H1 (cell line): ENCODE measurements at regions not wholly inside any gene's neighbourhood (a gene's known extent, or its start where the extent isn't known, plus 50 kb on each side); places are given as distances from the start of the nearest gene placed in this dataset.

ENCODE experiments used
- CTCF ChIA-PET: fragments of 300-600 bp; sonication (Branson Sonifier 250); formaldehyde crosslinking; loops from one replicate; lab custom pipeline; 2021; ENCODE audit not compliant: partially characterized antibody; lab: Charles Lee
- POLR2A ChIA-PET: fragments of 300-600 bp; sonication (Branson Sonifier 250); formaldehyde crosslinking; loops from one replicate; lab custom pipeline; 2021; ENCODE audit warnings: inconsistent platforms; ENCODE audit not compliant: partially characterized antibody; lab: Charles Lee
- DNase-seq, 2 experiments: peaks; one replicate each; pipeline versions ENCODE4 v3.0.0 to v3.0.0-alpha.2; 2010 to 2022; ENCODE audit warnings: low spot score in 2 of 2, low read depth in 1 of 2, mixed read lengths in 1 of 2
- FAIRE-seq: peaks from 2 replicates; lab custom pipeline; 2011; peaks lifted over from hg19 to GRCh38; lab: Jason Lieb, UNC
- H2AFZ ChIP-seq: 2 replicates; pipeline ENCODE4 v1.8.1; 2012; ENCODE audit warnings: low read length, inconsistent platforms
- H2AK5ac ChIP-seq: 2 replicates; pipeline ENCODE4 v1.6.1; 2013; ENCODE audit warnings: low read depth, low read length
- H2BK120ac ChIP-seq: replicated peaks from 2 replicates; pipeline ENCODE3; 2013; ENCODE audit warnings: low read depth, low read length, inconsistent platforms
- H2BK12ac ChIP-seq: 2 replicates; pipeline ENCODE4 v1.6.1; 2013; ENCODE audit warnings: low read depth, low read length
- H2BK15ac ChIP-seq: 2 replicates; pipeline ENCODE4 v1.6.1; 2013; ENCODE audit warnings: low read length
- H2BK20ac ChIP-seq: 2 replicates; pipeline ENCODE4 v1.6.1; 2013; ENCODE audit warnings: low read length
- H2BK5ac ChIP-seq: 2 replicates; pipeline ENCODE4 v1.6.1; 2013; ENCODE audit warnings: low read depth, low read length
- H3K14ac ChIP-seq: 2 replicates; pipeline ENCODE4 v1.6.1; 2013; ENCODE audit warnings: inconsistent platforms; ENCODE audit not compliant: insufficient read length
- H3K18ac ChIP-seq: 2 replicates; pipeline ENCODE4 v1.6.1; 2013; ENCODE audit warnings: low read length; ENCODE audit errors: extremely low read depth
- H3K23ac ChIP-seq: 2 replicates; pipeline ENCODE4 v1.6.1; 2013; ENCODE audit warnings: inconsistent platforms; ENCODE audit not compliant: insufficient read length
- H3K23me2 ChIP-seq: 2 replicates; pipeline ENCODE4 v1.6.1; 2013; ENCODE audit warnings: low read depth, low read length
- H3K27ac ChIP-seq: 2 replicates; pipeline ENCODE4 v1.6.1; 2011; ENCODE audit warnings: low read depth, low read length, inconsistent platforms
- H3K27me3 ChIP-seq, 4 experiments: replicated peaks in 1 of 4; 1 replicate in 1 of 4; 2 replicates in 3 of 4; pipeline versions ENCODE4 v1.6.1 to v1.8.1; 2011 to 2013; ENCODE audit warnings: low read length in 3 of 4, mild to moderate bottlenecking in 3 of 4, inconsistent platforms in 2 of 4, mixed read lengths in 2 of 4, moderate library complexity in 1 of 4; ENCODE audit not compliant: control insufficient read depth in 3 of 4, insufficient read depth in 3 of 4; ENCODE audit errors: extremely low read depth in 1 of 4
- H3K36me3 ChIP-seq, 4 experiments: 2 replicates each; pipeline versions ENCODE4 v1.6.1 to v1.8.1; 2011 to 2013; ENCODE audit warnings: mild to moderate bottlenecking in 4 of 4, low read length in 3 of 4, moderate library complexity in 2 of 4, control low read depth in 1 of 4, inconsistent platforms in 1 of 4; ENCODE audit not compliant: insufficient read depth in 4 of 4, control insufficient read depth in 2 of 4
- H3K4ac ChIP-seq: replicated peaks from 2 replicates; pipeline ENCODE3; 2013; ENCODE audit warnings: low read length, low read depth, mixed read lengths, inconsistent platforms; ENCODE audit not compliant: insufficient read length
- H3K4me1 ChIP-seq, 4 experiments: replicated peaks in 1 of 4; 1 replicate in 1 of 4; 2 replicates in 3 of 4; pipeline versions ENCODE4 v1.6.1 to v1.8.1; 2011 to 2013; ENCODE audit warnings: low read length in 3 of 4, inconsistent platforms in 2 of 4, mixed read lengths in 1 of 4; ENCODE audit not compliant: insufficient read depth in 4 of 4, control insufficient read depth in 3 of 4
- H3K4me2 ChIP-seq, 2 experiments: 2 replicates each; pipeline versions ENCODE4 v1.6.1 to v1.8.1; 2011 to 2013; ENCODE audit warnings: low read depth in 2 of 2, low read length in 2 of 2, control low read depth in 1 of 2, inconsistent platforms in 1 of 2, mild to moderate bottlenecking in 1 of 2; ENCODE audit not compliant: insufficient read depth in 1 of 2
- H3K4me3 ChIP-seq, 4 experiments: fragments of 200-600, 300-600 bp in 1 of 4; sonication (generic), shearing (Covaris generic), sonication (Bioruptor Twin) in 1 of 4; 2 replicates each; pipeline versions ENCODE4 v1.5.1 to v1.8.1; 2011 to 2016; ENCODE audit warnings: low read length in 4 of 4, low read depth in 3 of 4, control low read depth in 2 of 4, inconsistent platforms in 2 of 4, mild to moderate bottlenecking in 2 of 4, mixed read lengths in 1 of 4, moderate library complexity in 1 of 4; ENCODE audit not compliant: insufficient read depth in 2 of 4; ENCODE audit errors: extremely low read depth in 1 of 4
- H3K56ac ChIP-seq: replicated peaks from 2 replicates; pipeline ENCODE3; 2013; ENCODE audit warnings: low read depth, mild to moderate bottlenecking, mixed read lengths, low read length, inconsistent platforms; ENCODE audit not compliant: insufficient read length
- H3K79me1 ChIP-seq: 2 replicates; pipeline ENCODE4 v1.6.1; 2013; ENCODE audit warnings: low read depth, low read length, control low read depth
- H3K79me2 ChIP-seq, 2 experiments: 2 replicates each; pipeline versions ENCODE4 v1.6.1 to v1.8.1; 2012 to 2013; ENCODE audit warnings: low read length in 2 of 2, mild to moderate bottlenecking in 2 of 2, inconsistent platforms in 1 of 2; ENCODE audit not compliant: insufficient read depth in 2 of 2, control insufficient read depth in 1 of 2
- H3K9ac ChIP-seq, 4 experiments: replicated peaks in 1 of 4; 1 replicate in 1 of 4; 2 replicates in 3 of 4; pipeline versions ENCODE4 v1.6.1 to v1.8.1; 2011 to 2013; ENCODE audit warnings: low read depth in 3 of 4, low read length in 3 of 4, control low read depth in 2 of 4, mild to moderate bottlenecking in 2 of 4, moderate library complexity in 2 of 4, inconsistent platforms in 1 of 4; ENCODE audit errors: extremely low read depth in 1 of 4
- H3K9me3 ChIP-seq, 2 experiments: 2 replicates each; pipeline versions ENCODE4 v1.6.1 to v1.8.1; 2012 to 2013; ENCODE audit warnings: mild to moderate bottlenecking in 2 of 2, moderate library complexity in 2 of 2, control low read depth in 1 of 2, inconsistent platforms in 1 of 2, low read depth in 1 of 2, low read length in 1 of 2, mixed read lengths in 1 of 2; ENCODE audit not compliant: insufficient read depth in 2 of 2
- H4K20me1 ChIP-seq, 2 experiments: replicated peaks in 1 of 2; 2 replicates each; pipeline versions ENCODE3 to v1.8.1; 2011 to 2013; ENCODE audit warnings: inconsistent platforms in 2 of 2, low read length in 2 of 2, mild to moderate bottlenecking in 1 of 2; ENCODE audit not compliant: insufficient read depth in 2 of 2, control insufficient read depth in 1 of 2
- H4K5ac ChIP-seq: 2 replicates; pipeline ENCODE4 v1.6.1; 2013; ENCODE audit warnings: low read length, low read depth, mixed read lengths, inconsistent platforms; ENCODE audit not compliant: insufficient read length
- H4K8ac ChIP-seq: 2 replicates; pipeline ENCODE4 v1.8.0; 2013; ENCODE audit warnings: mild to moderate bottlenecking, moderate library complexity, low read length, inconsistent platforms; ENCODE audit not compliant: insufficient read depth; ENCODE audit errors: extremely low read depth
- H4K91ac ChIP-seq: replicated peaks from 2 replicates; pipeline ENCODE3; 2013; ENCODE audit warnings: low read length, mixed read lengths, inconsistent platforms; ENCODE audit not compliant: insufficient read length
- ATF2 ChIP-seq: IDR thresholded peaks from 2 replicates; pipeline ENCODE4 v1.6.1; 2012; ENCODE audit warnings: low read length, inconsistent platforms
- BCL11A ChIP-seq, 2 experiments: IDR thresholded peaks; one replicate each; pipeline ENCODE4 v1.6.1; 2011; ENCODE audit warnings: low read depth in 2 of 2, low read length in 2 of 2, mild to moderate bottlenecking in 2 of 2
- CBX5 ChIP-seq: fragments of 300-800, 300-1000 bp; sonication (generic); IDR thresholded peaks from 2 replicates; pipeline ENCODE4 v1.7.1; 2016; ENCODE audit warnings: antibody characterized with exemption, low read length, low read depth
- CHD1 ChIP-seq: IDR thresholded peaks from 2 replicates; pipeline ENCODE4 v1.6.1; 2012; ENCODE audit warnings: low read depth, low read length, improper control_type of control experiment
- EZH2 ChIP-seq: fragments of 200-600 bp; sonication (generic); IDR thresholded peaks from 2 replicates; pipeline ENCODE4 v1.7.1; 2012; ENCODE audit warnings: low read depth, mild to moderate bottlenecking, moderate library complexity, low read length, inconsistent platforms; ENCODE audit not compliant: severe bottlenecking
- HDAC6 ChIP-seq: IDR thresholded peaks from one replicate; pipeline ENCODE4 v1.7.1; 2012; ENCODE audit warnings: low read depth, mild to moderate bottlenecking, inconsistent platforms, low read length, moderate library complexity
- KDM1A ChIP-seq: fragments of 200-600, 300-600 bp; sonication (generic); IDR thresholded peaks from 2 replicates; pipeline ENCODE4 v1.7.1; 2016; ENCODE audit warnings: mild to moderate bottlenecking, low read length, borderline replicate concordance
- RNF2 ChIP-seq: fragments of 200-900, 300-1000 bp; sonication (generic); IDR thresholded peaks from 2 replicates; pipeline ENCODE4 v1.7.1; 2016; ENCODE audit warnings: borderline replicate concordance, low read depth, mild to moderate bottlenecking, antibody characterized with exemption, low read length; ENCODE audit not compliant: poor library complexity, severe bottlenecking; ENCODE audit errors: missing control alignments
- RXRA ChIP-seq: IDR thresholded peaks from 2 replicates; pipeline ENCODE4 v1.6.1; 2011; ENCODE audit warnings: low read depth, mild to moderate bottlenecking, low read length, moderate library complexity; ENCODE audit not compliant: insufficient read depth
- SIX5 ChIP-seq: IDR thresholded peaks from 2 replicates; pipeline ENCODE4 v1.6.1; 2011; ENCODE audit warnings: mild to moderate bottlenecking, low read depth, low read length
- WGBS, 2 experiments: shearing (Covaris generic) in 1 of 2; methylation state at CpG; one replicate each; pipeline versions ENCODE4 v1.1.6 to v1.1.7; 2013 to 2015; ENCODE audit warnings: low lambda C conversion rate in 2 of 2, mixed read lengths in 2 of 2, inconsistent platforms in 1 of 2, low coverage in 1 of 2, missing lambda C conversion rate in 1 of 2; ENCODE audit not compliant: insufficient replicate concordance in 2 of 2, insufficient coverage in 1 of 2, insufficient read length in 1 of 2; ENCODE audit errors: extremely low coverage in 1 of 2, missing lambda C conversion rate in 1 of 2; 5-methylcytosine and 5-hydroxymethylcytosine counted together
- TF ChIP-seq, protein P1 (sequence below): IDR thresholded peaks from 2 replicates; pipeline ENCODE4 v1.6.1; 2011; ENCODE audit warnings: low read depth, mild to moderate bottlenecking, low read length; ENCODE audit not compliant: insufficient read depth

DNA sequence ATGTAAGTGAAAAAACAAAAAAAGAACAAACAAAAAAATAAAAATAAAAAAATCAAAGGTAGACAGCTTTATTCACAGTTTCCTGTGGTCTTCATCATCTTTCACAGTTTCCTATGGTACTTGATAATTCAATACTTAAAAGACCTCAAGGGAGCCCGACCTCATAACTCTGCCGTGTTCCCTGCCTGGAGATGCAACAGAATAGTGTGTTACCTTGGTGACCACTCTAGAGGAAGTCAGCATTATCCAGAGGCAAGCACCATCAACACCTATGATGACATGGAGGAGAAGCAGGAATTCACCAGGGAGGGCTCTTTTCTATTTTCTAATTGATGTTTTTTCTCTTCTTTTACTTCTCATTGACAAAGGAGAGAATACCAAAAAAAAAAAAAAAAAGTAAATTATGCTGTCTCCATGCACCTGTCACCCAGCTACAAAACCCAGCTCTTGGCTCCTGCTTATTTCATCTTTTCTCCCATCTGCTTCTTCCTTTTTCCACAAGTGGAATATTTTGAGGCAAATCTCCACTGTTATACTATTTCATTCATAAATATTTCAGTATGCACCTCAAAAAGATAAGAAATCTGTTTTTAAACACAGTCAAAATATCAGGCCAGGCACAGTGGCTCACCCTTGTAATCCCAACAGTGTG lies 95.8 kb upstream of the STXBP5 start:
- no peak overlapping the region for H3K56ac ChIP-seq
- no peak overlapping the region for H2AK5ac ChIP-seq
- no peak for DNase-seq
- no peak overlapping the region for H2BK15ac ChIP-seq
- no peak overlapping the region for H4K91ac ChIP-seq
- H4K8ac ChIP-seq: no peak overlapping the region
- no peak overlapping the region for H2BK20ac ChIP-seq
- no peak overlapping the region for H3K9ac ChIP-seq
- no peak for FAIRE-seq
- 93% methylated on average over 2 of the region's 2 CpGs; no CpG with 5 or more reads in 1 of the 2 experiments for WGBS, 2 experiments
- no peak overlapping the region for H3K4me3 ChIP-seq
- H2AFZ ChIP-seq: no peak overlapping the region
- H3K79me1 ChIP-seq: no peaks in the 10 kb centered on the region
- H2BK5ac ChIP-seq: no peak overlapping the region
- H2BK12ac ChIP-seq: no peak overlapping the region
- H3K14ac ChIP-seq: no peak overlapping the region
- no peak overlapping the region for H3K4me2 ChIP-seq
- no peaks in the 10 kb centered on the region for H3K36me3 ChIP-seq
- CTCF ChIA-PET: interaction anchor here (0.6 kb wide), 1 partner anchor 43 kb away, joined by 3 read pairs; no protein-coding TSS in a partner anchor
- no peaks in the 10 kb centered on the region for H4K20me1 ChIP-seq
- H3K79me2 ChIP-seq: no peaks in the 10 kb centered on the region
- no peak overlapping the region for H3K4ac ChIP-seq
- no peak overlapping the region for H3K23ac ChIP-seq
- no peaks in the 10 kb centered on the region for H3K27me3 ChIP-seq
- H3K4me1 ChIP-seq: no peaks in the 10 kb centered on the region
- H2BK120ac ChIP-seq: no peak overlapping the region
- no peak overlapping the region for H4K5ac ChIP-seq
- no peaks in the 10 kb centered on the region for H3K23me2 ChIP-seq
- H3K27ac ChIP-seq: no peak overlapping the region
- no peak overlapping the region for H3K18ac ChIP-seq
- no peaks in the 10 kb centered on the region for H3K9me3 ChIP-seq
- POLR2A ChIA-PET: no interaction called here
- TF ChIP-seq RXRA: no peak
- no peak for TF ChIP-seq HDAC6
- no peak for TF ChIP-seq KDM1A
- no peak for TF ChIP-seq ATF2
- TF ChIP-seq CHD1: no peak
- no peak for TF ChIP-seq SIX5
- TF ChIP-seq, protein P1, sequence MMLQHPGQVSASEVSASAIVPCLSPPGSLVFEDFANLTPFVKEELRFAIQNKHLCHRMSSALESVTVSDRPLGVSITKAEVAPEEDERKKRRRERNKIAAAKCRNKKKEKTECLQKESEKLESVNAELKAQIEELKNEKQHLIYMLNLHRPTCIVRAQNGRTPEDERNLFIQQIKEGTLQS: no peak
- no peak for TF ChIP-seq EZH2
- TF ChIP-seq RNF2: no peak
- TF ChIP-seq CBX5: no peak
- TF ChIP-seq BCL11A (IDR thresholded peaks at IDR 0.05; ENCODE audit: low read depth in 2 of 2, low read length in 2 of 2): no peak
